HepG2 (cell line): ENCODE measurements at regions not wholly inside any gene's neighbourhood (a gene's known extent, or its start where the extent isn't known, plus 50 kb on each side); places are given as distances from the start of the nearest gene placed in this dataset.

Experiments used
- ATAC-seq: fragments of 200-7000 bp; cut with Tn5 transposase; 3 replicates; pipeline ENCODE4 v1.9.1; 2020; ENCODE audit warnings: mild to moderate bottlenecking, moderate library complexity
- BruUV-seq: library from RNA; stranded (reverse); fragments of 400-500 nt; replicated peaks from 2 replicates; lab custom pipeline; 2021; lab: Mats Ljungman, UMichigan
- CTCF ChIA-PET: fragments of 300-600 bp; formaldehyde crosslinking; extraction: SDS; loops from one replicate; lab custom pipeline; 2021; ENCODE audit warnings: low total read pairs, inconsistent platforms, low intra/inter-chr PET ratio; lab: Yijun Ruan, JAX
- POLR2A ChIA-PET: fragments of 350-600 bp; sonication (Branson Sonifier 250); formaldehyde crosslinking; loops from one replicate; lab custom pipeline; 2020; ENCODE audit warnings: antibody characterized with exemption, inconsistent platforms; lab: Yijun Ruan, JAX
- DNase-seq: peaks from one replicate; pipeline ENCODE4 v3.0.0-alpha.2; 2015; ENCODE audit warnings: low spot score
- FAIRE-seq: peaks from 3 replicates; lab custom pipeline; 2011; peaks lifted over from hg19 to GRCh38; lab: Jason Lieb, UNC
- H2AFZ ChIP-seq: one replicate; pipeline ENCODE4 v1.6.1; 2011; ENCODE audit warnings: low read length, inconsistent platforms
- H3K27ac ChIP-seq: fragments of 300-600 bp; 3 replicates; pipeline ENCODE4 v1.8.0; 2011; ENCODE audit warnings: mixed run types, mild to moderate bottlenecking, mixed read lengths, low read length, inconsistent platforms; ENCODE audit not compliant: insufficient read depth; ENCODE audit errors: extremely low read length
- H3K27me3 ChIP-seq, 2 experiments: fragments of 200-600 bp in 1 of 2; 2 replicates in 1 of 2; 3 replicates in 1 of 2; pipeline versions ENCODE4 v1.6.0 to v1.8.0; 2011; ENCODE audit warnings: low read length in 2 of 2, mild to moderate bottlenecking in 2 of 2, moderate library complexity in 2 of 2, inconsistent platforms in 1 of 2; ENCODE audit not compliant: insufficient read depth in 2 of 2, control insufficient read depth in 1 of 2
- H3K36me3 ChIP-seq, 2 experiments: fragments of 200-600 bp in 1 of 2; replicated peaks in 1 of 2; 2 replicates in 1 of 2; 3 replicates in 1 of 2; pipeline versions ENCODE4 v1.5.1 to v1.8.0; 2011; ENCODE audit warnings: low read length in 2 of 2, inconsistent platforms in 1 of 2; ENCODE audit not compliant: insufficient read depth in 2 of 2, control insufficient read depth in 1 of 2
- H3K4me1 ChIP-seq: 2 replicates; pipeline ENCODE4 v1.5.1; 2012; ENCODE audit warnings: low read length, inconsistent platforms; ENCODE audit not compliant: insufficient read depth
- H3K4me2 ChIP-seq: 2 replicates; pipeline ENCODE4 v1.6.0; 2011; ENCODE audit warnings: low read depth, low read length, inconsistent platforms
- H3K4me3 ChIP-seq, 3 experiments: fragments of 200-600 bp in 1 of 3; sonication (generic), shearing (Covaris generic) in 1 of 3; replicated peaks in 1 of 3; 2 replicates each; pipeline ENCODE4 v1.5.1; 2011 to 2016; ENCODE audit warnings: low read length in 3 of 3, inconsistent platforms in 2 of 3, low read depth in 2 of 3, mild to moderate bottlenecking in 2 of 3, control low read depth in 1 of 3, mixed read lengths in 1 of 3; ENCODE audit not compliant: insufficient read depth in 1 of 3
- H3K79me2 ChIP-seq: one replicate; pipeline ENCODE4 v1.6.1; 2011; ENCODE audit warnings: low read length, inconsistent platforms; ENCODE audit not compliant: insufficient read depth
- H3K9ac ChIP-seq: 2 replicates; pipeline ENCODE4 v1.6.0; 2011; ENCODE audit warnings: mild to moderate bottlenecking, low read depth, low read length, inconsistent platforms; ENCODE audit not compliant: insufficient read depth
- H3K9me3 ChIP-seq: 2 replicates; pipeline ENCODE4 v1.5.1; 2012; ENCODE audit warnings: mild to moderate bottlenecking, low read length
- H4K20me1 ChIP-seq: 2 replicates; pipeline ENCODE4 v1.6.0; 2011; ENCODE audit warnings: inconsistent platforms, mild to moderate bottlenecking, low read length, moderate library complexity; ENCODE audit not compliant: insufficient read depth
- ONECUT2 ChIP-seq: sonication (generic); formaldehyde crosslinking; IDR thresholded peaks from 2 replicates; pipeline ENCODE4 v1.4.0; 2020; ENCODE audit warnings: missing genetic modification reagents
- PHF8 ChIP-seq: sonication (generic); formaldehyde crosslinking; IDR thresholded peaks from 2 replicates; pipeline ENCODE4 v1.5.0; 2020; ENCODE audit warnings: missing genetic modification reagents
- SATB2 ChIP-seq: sonication (generic); formaldehyde crosslinking; IDR thresholded peaks from 2 replicates; pipeline ENCODE4 v1.5.0; 2020; ENCODE audit warnings: missing genetic modification reagents
- ZBTB1 ChIP-seq: sonication (generic); formaldehyde crosslinking; IDR thresholded peaks from 2 replicates; pipeline ENCODE4 v1.4.0; 2020; ENCODE audit warnings: missing genetic modification reagents, borderline replicate concordance
- ZNF101 ChIP-seq: sonication (generic); formaldehyde crosslinking; IDR thresholded peaks from 2 replicates; pipeline ENCODE4 v1.4.0; 2020; ENCODE audit warnings: mild to moderate bottlenecking, low read depth, missing genetic modification reagents, borderline replicate concordance
- ZNF350 ChIP-seq: sonication (generic); formaldehyde crosslinking; IDR thresholded peaks from 2 replicates; pipeline ENCODE4 v1.4.0; 2020; ENCODE audit warnings: mild to moderate bottlenecking, low read depth, missing genetic modification reagents, borderline replicate concordance
- ZNF788 ChIP-seq: sonication (generic); formaldehyde crosslinking; IDR thresholded peaks from 2 replicates; pipeline ENCODE4 v1.5.0; 2020; ENCODE audit warnings: mild to moderate bottlenecking, missing genetic modification reagents, borderline replicate concordance
- in situ Hi-C: cut with HindIII; loops from 2 replicates; pipeline ENCODE4 v1.10.0; 2017; ENCODE audit warnings: low pct_unique_long_range_greater_than_20kb; ENCODE audit not compliant: extremely low pct_ligation_motif_present
- intact Hi-C: fragments of 100-400 bp; cut with micrococcal nuclease; formaldehyde crosslinking; loops from one replicate; pipeline ENCODE4 v1.10.0; 2022; ENCODE audit not compliant: unreplicated experiment
- TF ChIP-seq, protein P1 (sequence below): sonication (generic); formaldehyde crosslinking; IDR thresholded peaks from 2 replicates; pipeline ENCODE4 v1.5.0; 2020; ENCODE audit warnings: mild to moderate bottlenecking, missing genetic modification reagents, borderline replicate concordance
- TF ChIP-seq, protein P2 (sequence below): sonication (generic); formaldehyde crosslinking; IDR thresholded peaks from 2 replicates; pipeline ENCODE4 v1.4.0; 2020; ENCODE audit warnings: missing genetic modification reagents
- TF ChIP-seq, protein P3 (sequence below): sonication (generic); formaldehyde crosslinking; IDR thresholded peaks from 2 replicates; pipeline ENCODE4 v1.5.1; 2020; ENCODE audit warnings: missing genetic modification reagents, mild to moderate bottlenecking, borderline replicate concordance
- TF ChIP-seq, protein P4 (sequence below): IDR thresholded peaks from 2 replicates; pipeline ENCODE4 v1.6.1; 2012; ENCODE audit warnings: low read length, improper control_type of control experiment

DNA sequence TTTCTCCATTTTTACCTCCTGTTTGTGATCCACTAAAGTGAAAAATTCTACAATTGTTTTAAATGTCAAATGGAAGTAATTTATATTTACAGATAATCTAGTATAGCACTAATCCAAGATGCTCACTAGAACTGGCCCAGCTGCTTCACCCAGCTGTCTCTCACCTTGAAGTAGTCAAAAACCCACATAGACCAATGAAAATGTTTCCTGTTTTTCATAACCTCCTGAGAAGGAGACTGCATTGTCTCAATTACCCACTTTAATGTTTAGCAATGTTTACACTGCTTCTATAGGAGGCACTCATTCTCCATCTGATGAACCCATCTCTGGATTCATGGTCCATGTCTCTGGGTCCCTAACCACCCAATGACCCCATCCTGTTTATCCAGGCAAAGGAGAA lies 56.1 kb upstream of the ADO start:
- FAIRE-seq (no peak), ATAC-seq (no peak)
- in situ Hi-C loops: no loop called here
- Histone ChIP-seq H3K79me2 (no peaks in the 10 kb centered on the region), H3K27me3 (no peaks in the 10 kb centered on the region), H3K4me3 (no peak overlapping the region), H3K4me2 (no peak overlapping the region), H3K27ac (no peak overlapping the region), H2AFZ (no peak overlapping the region), H3K9me3 (no peaks in the 10 kb centered on the region), H4K20me1 (no peaks in the 10 kb centered on the region), H3K36me3 (no peaks in the 10 kb centered on the region), H3K4me1 (no peaks in the 10 kb centered on the region)
- intact Hi-C loops: no loop called here
- POLR2A ChIA-PET: no interaction called here
- no TSS peak for BruUV-seq
- TF ChIP-seq PHF8 (no peak), SATB2 (CRISPR knock-in tag) (no peak), ZNF101 (CRISPR knock-in tag) (no peak), ZNF350 (CRISPR knock-in tag) (no peak), ONECUT2 (no peak), ZBTB1 (no peak), ZNF788 (CRISPR knock-in tag) (no peak)
- TF ChIP-seq, protein P1, sequence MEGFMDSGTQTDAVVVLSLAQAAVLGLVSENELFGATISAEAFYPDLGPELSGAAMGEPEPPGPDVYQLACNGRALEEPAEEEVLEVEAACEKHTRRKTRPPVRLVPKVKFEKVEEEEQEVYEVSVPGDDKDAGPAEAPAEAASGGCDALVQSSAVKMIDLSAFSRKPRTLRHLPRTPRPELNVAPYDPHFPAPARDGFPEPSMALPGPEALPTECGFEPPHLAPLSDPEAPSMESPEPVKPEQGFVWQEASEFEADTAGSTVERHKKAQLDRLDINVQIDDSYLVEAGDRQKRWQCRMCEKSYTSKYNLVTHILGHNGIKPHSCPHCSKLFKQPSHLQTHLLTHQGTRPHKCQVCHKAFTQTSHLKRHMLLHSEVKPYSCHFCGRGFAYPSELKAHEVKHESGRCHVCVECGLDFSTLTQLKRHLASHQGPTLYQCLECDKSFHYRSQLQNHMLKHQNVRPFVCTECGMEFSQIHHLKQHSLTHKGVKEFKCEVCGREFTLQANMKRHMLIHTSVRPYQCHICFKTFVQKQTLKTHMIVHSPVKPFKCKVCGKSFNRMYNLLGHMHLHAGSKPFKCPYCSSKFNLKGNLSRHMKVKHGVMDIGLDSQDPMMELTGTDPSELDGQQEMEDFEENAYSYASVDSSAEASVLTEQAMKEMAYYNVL (CRISPR knock-in tag): no peak
- TF ChIP-seq, protein P2, sequence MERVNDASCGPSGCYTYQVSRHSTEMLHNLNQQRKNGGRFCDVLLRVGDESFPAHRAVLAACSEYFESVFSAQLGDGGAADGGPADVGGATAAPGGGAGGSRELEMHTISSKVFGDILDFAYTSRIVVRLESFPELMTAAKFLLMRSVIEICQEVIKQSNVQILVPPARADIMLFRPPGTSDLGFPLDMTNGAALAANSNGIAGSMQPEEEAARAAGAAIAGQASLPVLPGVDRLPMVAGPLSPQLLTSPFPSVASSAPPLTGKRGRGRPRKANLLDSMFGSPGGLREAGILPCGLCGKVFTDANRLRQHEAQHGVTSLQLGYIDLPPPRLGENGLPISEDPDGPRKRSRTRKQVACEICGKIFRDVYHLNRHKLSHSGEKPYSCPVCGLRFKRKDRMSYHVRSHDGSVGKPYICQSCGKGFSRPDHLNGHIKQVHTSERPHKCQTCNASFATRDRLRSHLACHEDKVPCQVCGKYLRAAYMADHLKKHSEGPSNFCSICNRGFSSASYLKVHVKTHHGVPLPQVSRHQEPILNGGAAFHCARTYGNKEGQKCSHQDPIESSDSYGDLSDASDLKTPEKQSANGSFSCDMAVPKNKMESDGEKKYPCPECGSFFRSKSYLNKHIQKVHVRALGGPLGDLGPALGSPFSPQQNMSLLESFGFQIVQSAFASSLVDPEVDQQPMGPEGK (CRISPR knock-in tag): no peak
- TF ChIP-seq, protein P3, sequence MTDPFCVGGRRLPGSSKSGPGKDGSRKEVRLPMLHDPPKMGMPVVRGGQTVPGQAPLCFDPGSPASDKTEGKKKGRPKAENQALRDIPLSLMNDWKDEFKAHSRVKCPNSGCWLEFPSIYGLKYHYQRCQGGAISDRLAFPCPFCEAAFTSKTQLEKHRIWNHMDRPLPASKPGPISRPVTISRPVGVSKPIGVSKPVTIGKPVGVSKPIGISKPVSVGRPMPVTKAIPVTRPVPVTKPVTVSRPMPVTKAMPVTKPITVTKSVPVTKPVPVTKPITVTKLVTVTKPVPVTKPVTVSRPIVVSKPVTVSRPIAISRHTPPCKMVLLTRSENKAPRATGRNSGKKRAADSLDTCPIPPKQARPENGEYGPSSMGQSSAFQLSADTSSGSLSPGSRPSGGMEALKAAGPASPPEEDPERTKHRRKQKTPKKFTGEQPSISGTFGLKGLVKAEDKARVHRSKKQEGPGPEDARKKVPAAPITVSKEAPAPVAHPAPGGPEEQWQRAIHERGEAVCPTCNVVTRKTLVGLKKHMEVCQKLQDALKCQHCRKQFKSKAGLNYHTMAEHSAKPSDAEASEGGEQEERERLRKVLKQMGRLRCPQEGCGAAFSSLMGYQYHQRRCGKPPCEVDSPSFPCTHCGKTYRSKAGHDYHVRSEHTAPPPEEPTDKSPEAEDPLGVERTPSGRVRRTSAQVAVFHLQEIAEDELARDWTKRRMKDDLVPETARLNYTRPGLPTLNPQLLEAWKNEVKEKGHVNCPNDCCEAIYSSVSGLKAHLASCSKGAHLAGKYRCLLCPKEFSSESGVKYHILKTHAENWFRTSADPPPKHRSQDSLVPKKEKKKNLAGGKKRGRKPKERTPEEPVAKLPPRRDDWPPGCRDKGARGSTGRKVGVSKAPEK (CRISPR knock-in tag): no peak
- TF ChIP-seq, protein P4, sequence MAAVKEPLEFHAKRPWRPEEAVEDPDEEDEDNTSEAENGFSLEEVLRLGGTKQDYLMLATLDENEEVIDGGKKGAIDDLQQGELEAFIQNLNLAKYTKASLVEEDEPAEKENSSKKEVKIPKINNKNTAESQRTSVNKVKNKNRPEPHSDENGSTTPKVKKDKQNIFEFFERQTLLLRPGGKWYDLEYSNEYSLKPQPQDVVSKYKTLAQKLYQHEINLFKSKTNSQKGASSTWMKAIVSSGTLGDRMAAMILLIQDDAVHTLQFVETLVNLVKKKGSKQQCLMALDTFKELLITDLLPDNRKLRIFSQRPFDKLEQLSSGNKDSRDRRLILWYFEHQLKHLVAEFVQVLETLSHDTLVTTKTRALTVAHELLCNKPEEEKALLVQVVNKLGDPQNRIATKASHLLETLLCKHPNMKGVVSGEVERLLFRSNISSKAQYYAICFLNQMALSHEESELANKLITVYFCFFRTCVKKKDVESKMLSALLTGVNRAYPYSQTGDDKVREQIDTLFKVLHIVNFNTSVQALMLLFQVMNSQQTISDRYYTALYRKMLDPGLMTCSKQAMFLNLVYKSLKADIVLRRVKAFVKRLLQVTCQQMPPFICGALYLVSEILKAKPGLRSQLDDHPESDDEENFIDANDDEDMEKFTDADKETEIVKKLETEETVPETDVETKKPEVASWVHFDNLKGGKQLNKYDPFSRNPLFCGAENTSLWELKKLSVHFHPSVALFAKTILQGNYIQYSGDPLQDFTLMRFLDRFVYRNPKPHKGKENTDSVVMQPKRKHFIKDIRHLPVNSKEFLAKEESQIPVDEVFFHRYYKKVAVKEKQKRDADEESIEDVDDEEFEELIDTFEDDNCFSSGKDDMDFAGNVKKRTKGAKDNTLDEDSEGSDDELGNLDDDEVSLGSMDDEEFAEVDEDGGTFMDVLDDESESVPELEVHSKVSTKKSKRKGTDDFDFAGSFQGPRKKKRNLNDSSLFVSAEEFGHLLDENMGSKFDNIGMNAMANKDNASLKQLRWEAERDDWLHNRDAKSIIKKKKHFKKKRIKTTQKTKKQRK: no peak
- TF ChIP-seq, all 625 proteins: peak for 0
- no peak overlapping the region for H3K9ac ChIP-seq
- CTCF ChIA-PET: no interaction called here
- no peak for DNase-seq
